HG03575 (cell line): ENCODE measurements at regions not wholly inside any gene's neighbourhood (a gene's known extent, or its start where the extent isn't known, plus 50 kb on each side); places are given as distances from the start of the nearest gene placed in this dataset.

Experiments used
- ATAC-seq: cut with Tn5 transposase; IDR thresholded peaks from one replicate; pipeline ENCODE4 v1.9.1; 2021; ENCODE audit not compliant: unreplicated experiment, insufficient number of reproducible peaks, low FRiP score; ENCODE audit errors: extremely low read depth

GRCh38 chr12:68490476-68490875, 120.2 kb upstream of the RAP1B start:
- no peak for ATAC-seq

GRCh38 chr12:68491204-68491960, 119.3 kb upstream of the RAP1B start:
- no peak for ATAC-seq

- ATAC-seq, result no peak
Observed at GRCh38 chr12:68495336-68496070, 115.2 kb upstream of the RAP1B start.

- ATAC-seq, result no peak
Observed at GRCh38 chr12:68497107-68497506, 113.6 kb upstream of the RAP1B start.

GRCh38 chr12:68497702-68498101, 113.0 kb upstream of the RAP1B start:
- no peak for ATAC-seq

GRCh38 chr12:68498736-68499135, 112.0 kb upstream of the RAP1B start:
- no peak for ATAC-seq

GRCh38 chr12:68499616-68500015, 111.1 kb upstream of the RAP1B start:
- ATAC-seq, result no peak

- no peak for ATAC-seq
Observed at GRCh38 chr12:68501226-68501625, 109.5 kb upstream of the RAP1B start.

- ATAC-seq, result no peak
Observed at GRCh38 chr12:68505970-68506369, 104.7 kb upstream of the RAP1B start.

GRCh38 chr12:68506619-68507018, 104.1 kb upstream of the RAP1B start:
- ATAC-seq, result no peak

- ATAC-seq, result no peak
Observed at GRCh38 chr12:68507657-68508056, 103.0 kb upstream of the RAP1B start.

GRCh38 chr12:68508576-68508975, 102.1 kb upstream of the RAP1B start:
- no peak for ATAC-seq

GRCh38 chr12:68509242-68509641, 101.5 kb upstream of the RAP1B start:
- no peak for ATAC-seq

- no peak for ATAC-seq
Observed at GRCh38 chr12:68510397-68510796, 100.3 kb upstream of the RAP1B start.

- ATAC-seq, result no peak
Observed at GRCh38 chr12:68514807-68515411, 95.8 kb upstream of the RAP1B start.

- no peak for ATAC-seq
Observed at GRCh38 chr12:68515793-68516192, 94.9 kb upstream of the RAP1B start.

GRCh38 chr12:68521321-68521839, 89.3 kb upstream of the RAP1B start:
- ATAC-seq, result no peak

GRCh38 chr12:68521848-68522502, 88.7 kb upstream of the RAP1B start:
- ATAC-seq, result no peak

GRCh38 chr12:68529466-68529865, 81.2 kb upstream of the RAP1B start:
- ATAC-seq, result no peak
